ENCODE measurements at regions not wholly inside any gene's neighbourhood (a gene's known extent, or its start where the extent isn't known, plus 50 kb on each side); places are given as distances from the start of the nearest gene placed in this dataset.

DNA sequence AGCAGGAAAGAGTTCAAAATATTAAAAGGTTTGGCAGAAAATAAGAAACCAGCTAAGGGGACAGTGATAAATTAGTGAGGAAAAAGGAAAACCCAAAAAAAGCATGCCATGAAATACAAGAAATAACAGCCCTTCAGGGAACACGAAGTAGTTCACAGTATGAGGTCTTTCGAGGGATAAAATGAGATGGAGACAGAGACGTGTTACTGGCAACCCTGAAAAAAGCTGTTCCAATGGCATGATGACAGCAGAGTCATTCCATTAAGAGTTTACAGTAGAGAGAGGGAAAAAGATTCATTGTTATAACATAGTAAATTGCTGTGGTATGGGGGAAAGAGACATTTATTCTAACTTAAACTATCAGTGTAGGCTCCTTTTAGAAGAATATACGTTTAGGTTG, 391.2 kb downstream of the ANKRD7 start:
- 30% methylated on average over 2 of the region's 4 CpGs; no CpG with 5 or more reads in 1 of the 2 experiments for WGBS, 2 experiments (ENCODE audit: extremely low coverage in 2 of 2, insufficient read length in 1 of 2)
- H4K8ac ChIP-seq (ENCODE audit: low read depth in 2 of 2, low read length in 2 of 2), result no peak overlapping the region

More for the DNA sequence above, 391.2 kb downstream of the ANKRD7 start:
- H2BK20ac ChIP-seq (ENCODE audit: low read depth, low read length), result no peak overlapping the region
- no TSS peak for BruUV-seq (replicated peaks)
- no peaks in the 10 kb centered on the region for H3K36me3 ChIP-seq (ENCODE audit: control insufficient read depth, insufficient read depth, low read length)
- H3K79me1 ChIP-seq (ENCODE audit: low read depth in 1 of 2, low read length in 2 of 2), result no peaks in the 10 kb centered on the region
- no peak overlapping the region for H3K14ac ChIP-seq (replicated peaks; ENCODE audit: low read depth, low read length)
- H2BK5ac ChIP-seq (ENCODE audit: low read depth, low read length, poor library complexity, severe bottlenecking), result no peak overlapping the region
- no peaks in the 10 kb centered on the region for H3K9me1 ChIP-seq (ENCODE audit: insufficient read depth, low read length)
- no peak overlapping the region for H4K5ac ChIP-seq (ENCODE audit: low read depth, low read length)
- H3K18ac ChIP-seq (ENCODE audit: low read depth, low read length), result no peak overlapping the region
- no peak overlapping the region for H2AK9ac ChIP-seq (replicated peaks; ENCODE audit: low read depth, low read length, poor library complexity)
- no peaks in the 10 kb centered on the region for H3K27me3 ChIP-seq (ENCODE audit: control insufficient read depth, insufficient read depth, low read length)
- ChIA-PET POLR2A (ENCODE audit: unreplicated experiment) (no interaction called here), CTCF (no interaction called here)
- H3K4me1 ChIP-seq (ENCODE audit: control insufficient read depth, insufficient read depth, low read length), result no peaks in the 10 kb centered on the region
- ATAC-seq (ENCODE audit: low read depth), result no peak
- dilution Hi-C loops (cut with HindIII; ENCODE audit: low sequenced_read_pairs, unreplicated experiment) (no loop called here), in situ Hi-C loops (cut with MboI; ENCODE audit: low sequenced_read_pairs) (no loop called here), intact Hi-C loops (cut with micrococcal nuclease) (no loop called here)
- H3K4ac ChIP-seq (ENCODE audit: low read depth, low read length), result no peak overlapping the region
- H2BK15ac ChIP-seq (ENCODE audit: low read depth, low read length), result no peak overlapping the region
- no peak for DNase-seq
- H2BK120ac ChIP-seq (ENCODE audit: low read depth, low read length), result no peak overlapping the region
- no peak overlapping the region for H3K4me2 ChIP-seq (ENCODE audit: low read depth, low read length)
- no peak overlapping the region for H3K9ac ChIP-seq (ENCODE audit: low read depth, low read length)
- H4K20me1 ChIP-seq (ENCODE audit: insufficient read depth, low read length), result no peaks in the 10 kb centered on the region
- no peak overlapping the region for H2AFZ ChIP-seq (replicated peaks; ENCODE audit: low read length, poor library complexity)
- H3K9me3 ChIP-seq (ENCODE audit: control insufficient read depth, insufficient read depth, low read length), result no peaks in the 10 kb centered on the region
- no peak overlapping the region for H2AK5ac ChIP-seq (ENCODE audit: low read depth, low read length)
- H4K91ac ChIP-seq (ENCODE audit: insufficient read depth, low read depth, low read length), result no peak overlapping the region
- H3K4me3 ChIP-seq (ENCODE audit: insufficient read depth, low read depth, low read length), result no peak overlapping the region
- no peak overlapping the region for H3K56ac ChIP-seq (ENCODE audit: extremely low read depth, insufficient read depth, low read length)
- TF ChIP-seq BHLHE40 (IDR thresholded peaks at IDR 0.05; ENCODE audit: low read depth, low read length) (no peak), CHD1 (IDR thresholded peaks at IDR 0.05; ENCODE audit: low read depth, low read length) (no peak), NFE2L2 (IDR thresholded peaks at IDR 0.05; ENCODE audit: low read depth, low read length) (no peak), MAZ (IDR thresholded peaks at IDR 0.05; ENCODE audit: borderline replicate concordance, low read depth, low read length) (no peak), MAFK (IDR thresholded peaks at IDR 0.05; ENCODE audit: low read depth, low read length) (no peak), CEBPB (IDR thresholded peaks at IDR 0.05; ENCODE audit: low read depth, low read length) (no peak), FOS (IDR thresholded peaks at IDR 0.05; ENCODE audit: low read depth, low read length) (no peak)
- TF ChIP-seq, protein P1, sequence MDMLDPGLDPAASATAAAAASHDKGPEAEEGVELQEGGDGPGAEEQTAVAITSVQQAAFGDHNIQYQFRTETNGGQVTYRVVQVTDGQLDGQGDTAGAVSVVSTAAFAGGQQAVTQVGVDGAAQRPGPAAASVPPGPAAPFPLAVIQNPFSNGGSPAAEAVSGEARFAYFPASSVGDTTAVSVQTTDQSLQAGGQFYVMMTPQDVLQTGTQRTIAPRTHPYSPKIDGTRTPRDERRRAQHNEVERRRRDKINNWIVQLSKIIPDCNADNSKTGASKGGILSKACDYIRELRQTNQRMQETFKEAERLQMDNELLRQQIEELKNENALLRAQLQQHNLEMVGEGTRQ (IDR thresholded peaks at IDR 0.05; ENCODE audit: low read depth, low read length), result no peak
- TF ChIP-seq, protein P2, sequence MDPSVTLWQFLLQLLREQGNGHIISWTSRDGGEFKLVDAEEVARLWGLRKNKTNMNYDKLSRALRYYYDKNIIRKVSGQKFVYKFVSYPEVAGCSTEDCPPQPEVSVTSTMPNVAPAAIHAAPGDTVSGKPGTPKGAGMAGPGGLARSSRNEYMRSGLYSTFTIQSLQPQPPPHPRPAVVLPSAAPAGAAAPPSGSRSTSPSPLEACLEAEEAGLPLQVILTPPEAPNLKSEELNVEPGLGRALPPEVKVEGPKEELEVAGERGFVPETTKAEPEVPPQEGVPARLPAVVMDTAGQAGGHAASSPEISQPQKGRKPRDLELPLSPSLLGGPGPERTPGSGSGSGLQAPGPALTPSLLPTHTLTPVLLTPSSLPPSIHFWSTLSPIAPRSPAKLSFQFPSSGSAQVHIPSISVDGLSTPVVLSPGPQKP (IDR thresholded peaks at IDR 0.05; ENCODE audit: borderline replicate concordance, low read depth, low read length), result no peak
- H3K23ac ChIP-seq (ENCODE audit: low read depth, low read length), result no peak overlapping the region
- H3K27ac ChIP-seq (ENCODE audit: insufficient read depth, low read length), result no peak overlapping the region

Data from IMR-90 (cell line).